A673 (cell line): ENCODE measurements at regions not wholly inside any gene's neighbourhood (a gene's known extent, or its start where the extent isn't known, plus 50 kb on each side); places are given as distances from the start of the nearest gene placed in this dataset.

Experiments used
- BruUV-seq: library from RNA; stranded (reverse); fragments of 400-500 nt; replicated peaks from 2 replicates; lab custom pipeline; 2021; lab: Mats Ljungman, UMichigan
- CTCF ChIA-PET: fragments of 300-600 bp; sonication (Branson Sonifier 250); formaldehyde crosslinking; loops from one replicate; lab custom pipeline; 2022; ENCODE audit warnings: antibody characterized with exemption; lab: Charles Lee
- POLR2A ChIA-PET: fragments of 300-600 bp; sonication (Branson Sonifier 250); formaldehyde crosslinking; loops from one replicate; lab custom pipeline; 2022; ENCODE audit warnings: antibody characterized with exemption; ENCODE audit not compliant: low non-redundant PET; lab: Charles Lee
- DNase-seq: peaks from one replicate; pipeline ENCODE4 v3.0.0-alpha.2; 2015; ENCODE audit warnings: low spot score
- H3K27ac ChIP-seq: fragments of 200-600 bp; sonication (generic); 2 replicates; pipeline ENCODE4 v1.5.1; 2016; ENCODE audit warnings: mixed run types, low read depth, mild to moderate bottlenecking, mixed read lengths, antibody characterized with exemption, low read length; ENCODE audit not compliant: poor library complexity, severe bottlenecking
- H3K27me3 ChIP-seq: fragments of 200-600 bp; sonication (generic); replicated peaks from 2 replicates; pipeline ENCODE4 v1.6.1; 2017; ENCODE audit warnings: mixed run types, low read depth, mild to moderate bottlenecking, mixed read lengths, antibody characterized with exemption, low read length; ENCODE audit not compliant: insufficient read depth, poor library complexity
- H3K36me3 ChIP-seq: fragments of 200-600 bp; sonication (generic); 2 replicates; pipeline ENCODE4 v1.6.1; 2016; ENCODE audit warnings: mixed run types, mild to moderate bottlenecking, mixed read lengths, antibody characterized with exemption, low read length; ENCODE audit not compliant: insufficient read depth, poor library complexity, severe bottlenecking
- H3K4me1 ChIP-seq: fragments of 200-600 bp; sonication (generic); 2 replicates; pipeline ENCODE4 v1.6.1; 2017; ENCODE audit warnings: mixed run types, mild to moderate bottlenecking, mixed read lengths, antibody characterized with exemption, low read length; ENCODE audit not compliant: insufficient read depth, poor library complexity, severe bottlenecking
- H3K4me3 ChIP-seq: fragments of 200-600 bp; sonication (generic); 2 replicates; pipeline ENCODE4 v1.5.1; 2016; ENCODE audit warnings: low read depth, mixed run types, mild to moderate bottlenecking, mixed read lengths, low read length; ENCODE audit not compliant: poor library complexity, severe bottlenecking
- H3K9me3 ChIP-seq: fragments of 200-600 bp; sonication (generic); 2 replicates; pipeline ENCODE4 v1.6.1; 2016; ENCODE audit warnings: mixed run types, low read depth, mild to moderate bottlenecking, mixed read lengths, antibody characterized with exemption, low read length; ENCODE audit not compliant: poor library complexity, severe bottlenecking
- CTCF ChIP-seq: fragments of 300-800, 200-600 bp; sonication (generic); conservative IDR thresholded peaks from 2 replicates; pipeline ENCODE4 v1.5.1; 2017; ENCODE audit warnings: low read depth, mild to moderate bottlenecking, antibody characterized with exemption, low read length, moderate library complexity, mixed read lengths
- EZH2 ChIP-seq: fragments of 200-600 bp; sonication (generic); IDR thresholded peaks from 2 replicates; pipeline ENCODE4 v1.6.1; 2017; ENCODE audit warnings: borderline replicate concordance, low read depth, mild to moderate bottlenecking, mixed read lengths, antibody characterized with exemption, low read length; ENCODE audit not compliant: poor library complexity, severe bottlenecking
- intact Hi-C: fragments of 100-400 bp; cut with micrococcal nuclease; formaldehyde crosslinking; loops from one replicate; pipeline ENCODE4 v1.10.0; 2022; ENCODE audit not compliant: unreplicated experiment

GRCh38 chr5:168055961-168056360 lies 235.5 kb upstream of the WWC1 start:
- BruUV-seq = no TSS peak
- Histone ChIP-seq H3K27me3 (no peaks in the 10 kb centered on the region), H3K36me3 (peaks cover 3% of the 10 kb centered on the region), H3K4me3 (no peak overlapping the region), H3K4me1 (peaks cover 20% of the 10 kb centered on the region), H3K27ac (no peak overlapping the region), H3K9me3 (peaks cover 8% of the 10 kb centered on the region)
- TF ChIP-seq EZH2 = no peak
- no peak for TF ChIP-seq CTCF
- POLR2A ChIA-PET = no interaction called here
- intact Hi-C loops = no loop called here
- DNase-seq = no peak
- CTCF ChIA-PET = no interaction called here

GRCh38 chr5:168056499-168057182 lies 234.8 kb upstream of the WWC1 start:
- no peak overlapping the region for H3K4me3 ChIP-seq
- ChIA-PET CTCF (no interaction called here), POLR2A (no interaction called here)
- TF ChIP-seq EZH2 (no peak), CTCF (no peak)
- H3K9me3 ChIP-seq = peaks cover 8% of the 10 kb centered on the region
- no peaks in the 10 kb centered on the region for H3K27me3 ChIP-seq
- peaks cover 24% of the 10 kb centered on the region for H3K4me1 ChIP-seq
- intact Hi-C loops = no loop called here
- BruUV-seq = no TSS peak
- peaks cover 3% of the 10 kb centered on the region for H3K36me3 ChIP-seq
- no peak for DNase-seq
- H3K27ac ChIP-seq = no peak overlapping the region

DNA sequence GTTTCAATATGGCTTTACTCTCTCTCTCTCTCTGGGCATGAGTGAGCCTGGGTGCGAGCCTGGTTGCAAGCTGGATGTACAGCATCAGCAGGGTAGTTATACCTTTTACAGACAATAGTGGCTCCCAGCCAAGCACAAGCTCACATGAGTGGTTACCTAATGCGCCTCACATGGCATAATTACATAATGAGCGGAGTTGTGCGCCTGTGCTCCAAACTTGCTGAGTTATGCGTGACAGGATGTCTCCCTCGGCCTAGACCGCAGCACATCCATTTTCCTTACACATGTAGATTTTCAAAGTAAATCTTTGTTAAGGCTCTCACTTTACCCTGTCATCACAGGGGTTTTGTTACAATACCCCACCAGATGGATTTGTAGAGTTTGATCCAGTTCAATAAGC lies 233.5 kb upstream of the WWC1 start:
- no TSS peak for BruUV-seq
- peaks cover 24% of the 10 kb centered on the region for H3K4me1 ChIP-seq
- intact Hi-C loops = no loop called here
- ChIA-PET POLR2A (no interaction called here), CTCF (no interaction called here)
- no peak for DNase-seq
- no peaks in the 10 kb centered on the region for H3K27me3 ChIP-seq
- H3K27ac ChIP-seq = no peak overlapping the region
- TF ChIP-seq EZH2 (no peak), CTCF (no peak)
- H3K4me3 ChIP-seq = no peak overlapping the region
- H3K36me3 ChIP-seq = peaks cover 8% of the 10 kb centered on the region
- peaks cover 8% of the 10 kb centered on the region for H3K9me3 ChIP-seq
